Activated CD4-positive, alpha-beta memory T cell treated with anti-CD3 and anti-CD28 coated beads, Interleukin-2, amount 10 ng/mL, durations not matched to agents 7 days and 5 days (primary cell): ENCODE measurements at regions not wholly inside any gene's neighbourhood (a gene's known extent, or its start where the extent isn't known, plus 50 kb on each side); places are given as distances from the start of the nearest gene placed in this dataset.

Experiments used
- CTCF ChIA-PET: fragments of 350-600 bp; sonication (Branson Sonifier 250); formaldehyde crosslinking; loops from one replicate; lab custom pipeline; 2021; ENCODE audit warnings: antibody characterized with exemption, inconsistent platforms; lab: Charles Lee
- POLR2A ChIA-PET: fragments of 350-600 bp; sonication (Branson Sonifier 250); formaldehyde crosslinking; loops from one replicate; lab custom pipeline; 2021; ENCODE audit warnings: antibody characterized with exemption; lab: Charles Lee
- DNase-seq: peaks from one replicate; pipeline ENCODE4 v3.0.0-alpha.2; 2020
- H3K27ac Mint-ChIP-seq: one replicate; pipeline ENCODE4 v1.8.0; 2021; ENCODE audit warnings: mild to moderate bottlenecking, mixed read lengths
- H3K27me3 Mint-ChIP-seq: one replicate; pipeline ENCODE4 v1.8.0; 2021; ENCODE audit warnings: mixed read lengths
- H3K36me3 Mint-ChIP-seq: one replicate; pipeline ENCODE4 v1.8.0; 2021; ENCODE audit warnings: low read depth, mixed read lengths
- H3K4me1 Mint-ChIP-seq: one replicate; pipeline ENCODE4 v1.8.0; 2021; ENCODE audit warnings: mixed read lengths
- H3K4me3 Mint-ChIP-seq: one replicate; pipeline ENCODE4 v1.8.0; 2021; ENCODE audit warnings: mild to moderate bottlenecking, mixed read lengths
- H3K9me3 Mint-ChIP-seq: one replicate; pipeline ENCODE4 v1.8.0; 2021; ENCODE audit warnings: mixed read lengths

GRCh38 chr11:115743719-115744118 lies 239.5 kb upstream of the CADM1 start:
- H3K4me1 Mint-ChIP-seq: no peaks in the 10 kb centered on the region
- H3K27ac Mint-ChIP-seq: no peak overlapping the region
- H3K27me3 Mint-ChIP-seq: no peaks in the 10 kb centered on the region
- CTCF ChIA-PET: no interaction called here
- H3K9me3 Mint-ChIP-seq: no peaks in the 10 kb centered on the region
- H3K4me3 Mint-ChIP-seq: no peak overlapping the region
- H3K36me3 Mint-ChIP-seq: no peaks in the 10 kb centered on the region
- no peak for DNase-seq
- POLR2A ChIA-PET: no interaction called here

GRCh38 chr11:115741376-115742107 lies 237.3 kb upstream of the CADM1 start:
- Mint-ChIP-seq H3K4me1 (no peaks in the 10 kb centered on the region), H3K4me3 (no peak overlapping the region), H3K27ac (no peak overlapping the region), H3K9me3 (no peaks in the 10 kb centered on the region), H3K27me3 (no peaks in the 10 kb centered on the region), H3K36me3 (no peaks in the 10 kb centered on the region)
- POLR2A ChIA-PET: no interaction called here
- no peak for DNase-seq
- CTCF ChIA-PET: no interaction called here

GRCh38 chr11:115740324-115740723 lies 236.1 kb upstream of the CADM1 start:
- CTCF ChIA-PET: no interaction called here
- no peak overlapping the region for H3K4me3 Mint-ChIP-seq
- no peaks in the 10 kb centered on the region for H3K4me1 Mint-ChIP-seq
- H3K9me3 Mint-ChIP-seq: no peaks in the 10 kb centered on the region
- H3K27me3 Mint-ChIP-seq: no peaks in the 10 kb centered on the region
- no peaks in the 10 kb centered on the region for H3K36me3 Mint-ChIP-seq
- H3K27ac Mint-ChIP-seq: no peak overlapping the region
- POLR2A ChIA-PET: no interaction called here
- DNase-seq: no peak

- no peaks in the 10 kb centered on the region for H3K36me3 Mint-ChIP-seq
- no peaks in the 10 kb centered on the region for H3K9me3 Mint-ChIP-seq
- CTCF ChIA-PET: no interaction called here
- no peak overlapping the region for H3K4me3 Mint-ChIP-seq
- POLR2A ChIA-PET: no interaction called here
- no peak overlapping the region for H3K27ac Mint-ChIP-seq
- DNase-seq: no peak
- H3K4me1 Mint-ChIP-seq: no peaks in the 10 kb centered on the region
- no peaks in the 10 kb centered on the region for H3K27me3 Mint-ChIP-seq
Measured at GRCh38 chr11:115739878-115740277, 235.7 kb upstream of the CADM1 start.

GRCh38 chr11:115739146-115739545 lies 234.9 kb upstream of the CADM1 start:
- DNase-seq: no peak
- Mint-ChIP-seq H3K4me1 (no peaks in the 10 kb centered on the region), H3K4me3 (no peak overlapping the region), H3K9me3 (no peaks in the 10 kb centered on the region), H3K27ac (no peak overlapping the region), H3K36me3 (no peaks in the 10 kb centered on the region), H3K27me3 (no peaks in the 10 kb centered on the region)
- CTCF ChIA-PET: no interaction called here
- POLR2A ChIA-PET: no interaction called here

GRCh38 chr11:115737875-115738274 lies 233.7 kb upstream of the CADM1 start:
- no peaks in the 10 kb centered on the region for H3K27me3 Mint-ChIP-seq
- no peaks in the 10 kb centered on the region for H3K9me3 Mint-ChIP-seq
- DNase-seq: no peak
- CTCF ChIA-PET: no interaction called here
- no peaks in the 10 kb centered on the region for H3K36me3 Mint-ChIP-seq
- no peaks in the 10 kb centered on the region for H3K4me1 Mint-ChIP-seq
- POLR2A ChIA-PET: no interaction called here
- no peak overlapping the region for H3K4me3 Mint-ChIP-seq
- no peak overlapping the region for H3K27ac Mint-ChIP-seq

GRCh38 chr11:115736146-115736545 lies 231.9 kb upstream of the CADM1 start:
- Mint-ChIP-seq H3K4me1 (no peaks in the 10 kb centered on the region), H3K27me3 (no peaks in the 10 kb centered on the region), H3K9me3 (no peaks in the 10 kb centered on the region), H3K36me3 (no peaks in the 10 kb centered on the region), H3K4me3 (no peak overlapping the region), H3K27ac (no peak overlapping the region)
- ChIA-PET CTCF (no interaction called here), POLR2A (no interaction called here)
- no peak for DNase-seq

- ChIA-PET CTCF (no interaction called here), POLR2A (no interaction called here)
- DNase-seq: no peak
- no peaks in the 10 kb centered on the region for H3K9me3 Mint-ChIP-seq
- H3K36me3 Mint-ChIP-seq: no peaks in the 10 kb centered on the region
- no peak overlapping the region for H3K4me3 Mint-ChIP-seq
- H3K27me3 Mint-ChIP-seq: no peaks in the 10 kb centered on the region
- H3K4me1 Mint-ChIP-seq: no peaks in the 10 kb centered on the region
- H3K27ac Mint-ChIP-seq: no peak overlapping the region
Measured at GRCh38 chr11:115724666-115725065, 220.5 kb upstream of the CADM1 start.

- no peak overlapping the region for H3K27ac Mint-ChIP-seq
- H3K9me3 Mint-ChIP-seq: no peaks in the 10 kb centered on the region
- no peaks in the 10 kb centered on the region for H3K27me3 Mint-ChIP-seq
- CTCF ChIA-PET: no interaction called here
- H3K4me1 Mint-ChIP-seq: no peaks in the 10 kb centered on the region
- no peaks in the 10 kb centered on the region for H3K36me3 Mint-ChIP-seq
- DNase-seq: no peak
- no peak overlapping the region for H3K4me3 Mint-ChIP-seq
- POLR2A ChIA-PET: no interaction called here
Measured at GRCh38 chr11:115722711-115723110, 218.5 kb upstream of the CADM1 start.

GRCh38 chr11:115721296-115721995 lies 217.2 kb upstream of the CADM1 start:
- Mint-ChIP-seq H3K4me3 (no peak overlapping the region), H3K4me1 (no peaks in the 10 kb centered on the region), H3K36me3 (no peaks in the 10 kb centered on the region), H3K27ac (no peak overlapping the region), H3K27me3 (no peaks in the 10 kb centered on the region), H3K9me3 (no peaks in the 10 kb centered on the region)
- ChIA-PET CTCF (no interaction called here), POLR2A (no interaction called here)
- DNase-seq: no peak

GRCh38 chr11:115720602-115721245 lies 216.5 kb upstream of the CADM1 start:
- Mint-ChIP-seq H3K4me1 (no peaks in the 10 kb centered on the region), H3K4me3 (no peak overlapping the region), H3K9me3 (no peaks in the 10 kb centered on the region), H3K27ac (no peak overlapping the region), H3K36me3 (no peaks in the 10 kb centered on the region), H3K27me3 (no peaks in the 10 kb centered on the region)
- POLR2A ChIA-PET: no interaction called here
- no peak for DNase-seq
- CTCF ChIA-PET: no interaction called here

- H3K27ac Mint-ChIP-seq: no peak overlapping the region
- H3K4me1 Mint-ChIP-seq: no peaks in the 10 kb centered on the region
- DNase-seq: no peak
- no peak overlapping the region for H3K4me3 Mint-ChIP-seq
- H3K9me3 Mint-ChIP-seq: no peaks in the 10 kb centered on the region
- ChIA-PET POLR2A (no interaction called here), CTCF (no interaction called here)
- no peaks in the 10 kb centered on the region for H3K36me3 Mint-ChIP-seq
- H3K27me3 Mint-ChIP-seq: no peaks in the 10 kb centered on the region
Measured at GRCh38 chr11:115718945-115719344, 214.7 kb upstream of the CADM1 start.

GRCh38 chr11:115718106-115718505 lies 213.9 kb upstream of the CADM1 start:
- no peaks in the 10 kb centered on the region for H3K9me3 Mint-ChIP-seq

More at GRCh38 chr11:115718106-115718505, 213.9 kb upstream of the CADM1 start:
- no peak for DNase-seq
- H3K27me3 Mint-ChIP-seq: no peaks in the 10 kb centered on the region
- ChIA-PET POLR2A (no interaction called here), CTCF (no interaction called here)
- H3K4me1 Mint-ChIP-seq: no peaks in the 10 kb centered on the region
- no peak overlapping the region for H3K27ac Mint-ChIP-seq
- H3K36me3 Mint-ChIP-seq: no peaks in the 10 kb centered on the region
- no peak overlapping the region for H3K4me3 Mint-ChIP-seq
